Ishikawa (cell line): ENCODE measurements at regions not wholly inside any gene's neighbourhood (a gene's known extent, or its start where the extent isn't known, plus 50 kb on each side); places are given as distances from the start of the nearest gene placed in this dataset.

ENCODE experiments used
- CEBPB ChIP-seq: IDR thresholded peaks from 2 replicates; pipeline ENCODE4 v1.6.1; 2012
- CREB1 ChIP-seq: IDR thresholded peaks from 2 replicates; pipeline ENCODE4 v1.6.1; 2012; ENCODE audit warnings: low read depth
- EGR1 ChIP-seq: IDR thresholded peaks from 2 replicates; pipeline ENCODE4 v1.6.1; 2012
- EP300 ChIP-seq: IDR thresholded peaks from 2 replicates; pipeline ENCODE4 v1.6.1; 2012; ENCODE audit warnings: borderline replicate concordance
- FOXM1 ChIP-seq: IDR thresholded peaks from 2 replicates; pipeline ENCODE4 v1.6.1; 2012; ENCODE audit warnings: low read depth, borderline replicate concordance
- MAX ChIP-seq: IDR thresholded peaks from 2 replicates; pipeline ENCODE4 v1.6.1; 2012
- NFIC ChIP-seq: IDR thresholded peaks from 2 replicates; pipeline ENCODE4 v1.6.1; 2012
- RAD21 ChIP-seq: IDR thresholded peaks from 2 replicates; pipeline ENCODE4 v1.6.1; 2012; ENCODE audit warnings: low read depth
- REST ChIP-seq: IDR thresholded peaks from 2 replicates; pipeline ENCODE4 v1.6.1; 2012; ENCODE audit warnings: low read depth, mild to moderate bottlenecking
- TAF1 ChIP-seq: IDR thresholded peaks from 2 replicates; pipeline ENCODE4 v1.6.1; 2012; ENCODE audit warnings: low read depth, mild to moderate bottlenecking
- TCF12 ChIP-seq: IDR thresholded peaks from 2 replicates; pipeline ENCODE4 v1.6.1; 2012; ENCODE audit warnings: low read depth
- TEAD4 ChIP-seq: IDR thresholded peaks from 2 replicates; pipeline ENCODE4 v1.6.1; 2012
- USF1 ChIP-seq: IDR thresholded peaks from 2 replicates; pipeline ENCODE4 v1.6.1; 2012
- YY1 ChIP-seq: IDR thresholded peaks from 2 replicates; pipeline ENCODE4 v1.6.1; 2012; ENCODE audit warnings: low read depth
- ZBTB7A ChIP-seq: IDR thresholded peaks from 2 replicates; pipeline ENCODE4 v1.6.1; 2012; ENCODE audit warnings: low read depth

- TF ChIP-seq EP300 (no peak), TEAD4 (no peak), YY1 (no peak), CEBPB (no peak), CREB1 (no peak), RAD21 (no peak), NFIC (no peak), ZBTB7A (no peak), TAF1 (no peak), MAX (no peak), FOXM1 (no peak), REST (no peak), USF1 (no peak)
Observed at GRCh38 chr14:71563492-71564153, 368.6 kb upstream of the RGS6 start.

GRCh38 chr14:71566276-71566675 is 366.0 kb upstream of the RGS6 start:
- TF ChIP-seq FOXM1 (no peak), REST (no peak), ZBTB7A (no peak), EGR1 (no peak), TAF1 (no peak), CEBPB (no peak), TCF12 (no peak), YY1 (no peak), RAD21 (no peak), TEAD4 (no peak), MAX (no peak), EP300 (no peak), USF1 (no peak), NFIC (no peak), CREB1 (no peak)

GRCh38 chr14:71574976-71575375 is 357.3 kb upstream of the RGS6 start:
- TF ChIP-seq TAF1, result no peak
- TF ChIP-seq EP300, result no peak
- TF ChIP-seq ZBTB7A, result no peak
- TF ChIP-seq CEBPB, result no peak
- TF ChIP-seq REST, result no peak
- TF ChIP-seq TEAD4, result no peak
- no peak for TF ChIP-seq CREB1
- no peak for TF ChIP-seq FOXM1
- TF ChIP-seq EGR1, result no peak
- no peak for TF ChIP-seq YY1
- TF ChIP-seq RAD21, result no peak
- TF ChIP-seq TCF12, result no peak
- TF ChIP-seq USF1, result no peak
- TF ChIP-seq NFIC, result no peak
- no peak for TF ChIP-seq MAX

- TF ChIP-seq ZBTB7A (no peak), YY1 (no peak)
Observed at GRCh38 chr14:71576472-71576871, 355.8 kb upstream of the RGS6 start.
